Epithelial cell of esophagus (primary cell): ENCODE measurements at regions not wholly inside any gene's neighbourhood (a gene's known extent, or its start where the extent isn't known, plus 50 kb on each side); places are given as distances from the start of the nearest gene placed in this dataset.

Experiments
- DNase-seq: peaks from one replicate; pipeline ENCODE4 v3.0.0; 2010; ENCODE audit warnings: low read depth
- H3K4me3 ChIP-seq: 2 replicates; pipeline ENCODE4 v1.5.1; 2011; ENCODE audit warnings: mild to moderate bottlenecking, low read length, control low read depth
- CTCF ChIP-seq: IDR thresholded peaks from 2 replicates; pipeline ENCODE4 v1.5.1; 2011; ENCODE audit warnings: low read depth, mild to moderate bottlenecking, low read length, control low read depth, inconsistent platforms; ENCODE audit not compliant: insufficient read depth; ENCODE audit errors: missing control alignments

GRCh38 chr20:17014756-17015366 is 212.0 kb upstream of the PCSK2 start:
- TF ChIP-seq CTCF: no peak
- no peak for DNase-seq
- no peak overlapping the region for H3K4me3 ChIP-seq

GRCh38 chr20:17017232-17017631 is 209.6 kb upstream of the PCSK2 start:
- DNase-seq: no peak
- H3K4me3 ChIP-seq: no peak overlapping the region
- TF ChIP-seq CTCF: no peak

GRCh38 chr20:17021481-17021880 is 205.4 kb upstream of the PCSK2 start:
- H3K4me3 ChIP-seq: no peak overlapping the region
- no peak for TF ChIP-seq CTCF
- DNase-seq: no peak

- DNase-seq: no peak
- TF ChIP-seq CTCF: no peak
- no peak overlapping the region for H3K4me3 ChIP-seq
Observed at GRCh38 chr20:17023036-17023435, 203.8 kb upstream of the PCSK2 start.

GRCh38 chr20:17023806-17024205 is 203.0 kb upstream of the PCSK2 start:
- no peak for TF ChIP-seq CTCF
- no peak for DNase-seq
- no peak overlapping the region for H3K4me3 ChIP-seq

GRCh38 chr20:17024513-17025119 is 202.2 kb upstream of the PCSK2 start:
- no peak for DNase-seq
- no peak overlapping the region for H3K4me3 ChIP-seq
- TF ChIP-seq CTCF: no peak

GRCh38 chr20:17026346-17026745 is 200.5 kb upstream of the PCSK2 start:
- TF ChIP-seq CTCF: no peak
- no peak for DNase-seq
- no peak overlapping the region for H3K4me3 ChIP-seq
